H9 (cell line): ENCODE measurements at regions not wholly inside any gene's neighbourhood (a gene's known extent, or its start where the extent isn't known, plus 50 kb on each side); places are given as distances from the start of the nearest gene placed in this dataset.

ENCODE experiments used
- DNase-seq: peaks from one replicate; pipeline ENCODE4 v3.0.0-alpha.2; 2017
- H2AFZ ChIP-seq: one replicate; pipeline ENCODE4 v1.6.1; 2013; ENCODE audit warnings: mild to moderate bottlenecking, low read length, control low read depth, moderate library complexity
- H2AK5ac ChIP-seq: 2 replicates; pipeline ENCODE4 v1.6.1; 2013; ENCODE audit warnings: low read length, control low read depth, mixed read lengths; ENCODE audit not compliant: insufficient read length
- H2BK120ac ChIP-seq: one replicate; pipeline ENCODE4 v1.6.1; 2013; ENCODE audit warnings: low read depth, mild to moderate bottlenecking, low read length, control low read depth, inconsistent platforms; ENCODE audit not compliant: poor library complexity, severe bottlenecking
- H2BK12ac ChIP-seq: 2 replicates; pipeline ENCODE4 v1.6.1; 2013; ENCODE audit warnings: low read length, control low read depth, mixed read lengths, low read depth; ENCODE audit not compliant: insufficient read length
- H2BK15ac ChIP-seq: 2 replicates; pipeline ENCODE4 v1.6.1; 2013; ENCODE audit warnings: low read depth, low read length, control low read depth
- H2BK20ac ChIP-seq: one replicate; pipeline ENCODE4 v1.6.1; 2013; ENCODE audit warnings: low read depth, mild to moderate bottlenecking, low read length, control low read depth, inconsistent platforms; ENCODE audit not compliant: poor library complexity, severe bottlenecking
- H2BK5ac ChIP-seq: 2 replicates; pipeline ENCODE4 v1.6.1; 2013; ENCODE audit warnings: low read length, control low read depth, mixed read lengths; ENCODE audit not compliant: insufficient read length
- H3K14ac ChIP-seq: 2 replicates; pipeline ENCODE4 v1.6.1; 2013; ENCODE audit warnings: low read length, control low read depth; ENCODE audit not compliant: insufficient read depth
- H3K18ac ChIP-seq: 2 replicates; pipeline ENCODE4 v1.6.1; 2013; ENCODE audit warnings: low read depth, mild to moderate bottlenecking, mixed read lengths, low read length, control low read depth; ENCODE audit not compliant: insufficient read length
- H3K23ac ChIP-seq: 2 replicates; pipeline ENCODE4 v1.6.1; 2013; ENCODE audit warnings: low read length, control low read depth, mixed read lengths, low read depth; ENCODE audit not compliant: insufficient read length
- H3K23me2 ChIP-seq: 2 replicates; pipeline ENCODE4 v1.6.1; 2013; ENCODE audit warnings: low read depth, mild to moderate bottlenecking, mixed read lengths, low read length, control low read depth; ENCODE audit not compliant: insufficient read length, poor library complexity, severe bottlenecking
- H3K27ac ChIP-seq: 2 replicates; pipeline ENCODE4 v1.5.1; 2013; ENCODE audit warnings: low read length, control low read depth, mixed read lengths, low read depth; ENCODE audit not compliant: insufficient read length
- H3K27me3 ChIP-seq: 2 replicates; pipeline ENCODE4 v1.6.1; 2013; ENCODE audit warnings: low read length, control low read depth, inconsistent platforms; ENCODE audit not compliant: insufficient read depth
- H3K4ac ChIP-seq: 2 replicates; pipeline ENCODE4 v1.6.1; 2013; ENCODE audit warnings: low read depth, mild to moderate bottlenecking, control low read depth, inconsistent platforms, low read length, moderate library complexity
- H3K4me1 ChIP-seq: 2 replicates; pipeline ENCODE4 v1.6.1; 2013; ENCODE audit warnings: low read length, control low read depth, inconsistent platforms; ENCODE audit not compliant: insufficient read depth
- H3K4me2 ChIP-seq: 2 replicates; pipeline ENCODE4 v1.6.1; 2013; ENCODE audit warnings: low read length, control low read depth, mixed read lengths; ENCODE audit not compliant: insufficient read length, insufficient read depth
- H3K56ac ChIP-seq: 2 replicates; pipeline ENCODE4 v1.6.1; 2013; ENCODE audit warnings: low read depth, mild to moderate bottlenecking, mixed read lengths, low read length, control low read depth; ENCODE audit not compliant: insufficient read length
- H3K79me1 ChIP-seq: 2 replicates; pipeline ENCODE4 v1.6.1; 2013; ENCODE audit warnings: low read depth, mild to moderate bottlenecking, moderate library complexity, low read length, control low read depth, inconsistent platforms; ENCODE audit not compliant: insufficient read depth, poor library complexity, severe bottlenecking
- H3K79me2 ChIP-seq: 2 replicates; pipeline ENCODE4 v1.6.1; 2013; ENCODE audit warnings: low read length, control low read depth, inconsistent platforms; ENCODE audit not compliant: insufficient read depth
- H3K9ac ChIP-seq: 2 replicates; pipeline ENCODE4 v1.6.1; 2013; ENCODE audit warnings: low read length, control low read depth, mixed read lengths; ENCODE audit not compliant: insufficient read length; ENCODE audit errors: extremely low read depth
- H3K9me3 ChIP-seq: one replicate; pipeline ENCODE4 v1.6.1; 2013; ENCODE audit warnings: low read depth, low read length, inconsistent platforms; ENCODE audit not compliant: control insufficient read depth
- H3T11ph ChIP-seq: one replicate; pipeline ENCODE4 v1.6.1; 2013; ENCODE audit warnings: mild to moderate bottlenecking, low read length, control low read depth, inconsistent platforms
- H4K20me1 ChIP-seq: one replicate; pipeline ENCODE4 v1.6.1; 2013; ENCODE audit not compliant: control insufficient read depth, insufficient read length, insufficient read depth
- H4K5ac ChIP-seq: 2 replicates; pipeline ENCODE4 v1.6.1; 2013; ENCODE audit warnings: low read depth, mild to moderate bottlenecking, mixed read lengths, low read length, control low read depth; ENCODE audit not compliant: insufficient read length
- H4K8ac ChIP-seq: replicated peaks from 2 replicates; pipeline ENCODE4 v1.6.1; 2013; ENCODE audit warnings: low read length, control low read depth, mixed read lengths, low read depth; ENCODE audit not compliant: insufficient read length
- H4K91ac ChIP-seq: 2 replicates; pipeline ENCODE4 v1.6.1; 2013; ENCODE audit warnings: low read depth, mild to moderate bottlenecking, moderate library complexity, mixed read lengths, low read length, control low read depth; ENCODE audit not compliant: insufficient read length
- H3K27ac Mint-ChIP-seq, 3 experiments: 2 replicates in 2 of 3; 3 replicates in 1 of 3; pipeline ENCODE4 v1.8.0; 2020 to 2021; ENCODE audit warnings: mixed read lengths in 3 of 3, mild to moderate bottlenecking in 1 of 3, moderate library complexity in 1 of 3
- H3K27me3 Mint-ChIP-seq: 2 replicates; pipeline ENCODE4 v1.8.0; 2021; ENCODE audit warnings: low read depth, mild to moderate bottlenecking, moderate library complexity, mixed read lengths
- H3K36me3 Mint-ChIP-seq, 3 experiments: 2 replicates in 2 of 3; 3 replicates in 1 of 3; pipeline ENCODE4 v1.8.0; 2020 to 2021; ENCODE audit warnings: low read depth in 3 of 3, mixed read lengths in 3 of 3; ENCODE audit not compliant: insufficient read depth in 1 of 3
- H3K4me1 Mint-ChIP-seq, 2 experiments: 2 replicates each; pipeline ENCODE4 v1.8.0; 2020; ENCODE audit warnings: mixed read lengths in 2 of 2
- H3K4me3 Mint-ChIP-seq, 2 experiments: 2 replicates in 1 of 2; 3 replicates in 1 of 2; pipeline ENCODE4 v1.8.0; 2020 to 2021; ENCODE audit warnings: mild to moderate bottlenecking in 2 of 2, mixed read lengths in 2 of 2, moderate library complexity in 1 of 2
- H3K9me3 Mint-ChIP-seq, 2 experiments: 2 replicates in 1 of 2; 3 replicates in 1 of 2; pipeline ENCODE4 v1.8.0; 2020; ENCODE audit warnings: mild to moderate bottlenecking in 2 of 2, mixed read lengths in 2 of 2, moderate library complexity in 1 of 2
- CTCF ChIP-seq: fragments of 200-600 bp; sonication (generic); conservative IDR thresholded peaks from 3 replicates; pipeline ENCODE4 v1.8.0; 2021; ENCODE audit warnings: antibody characterized with exemption, mild to moderate bottlenecking
- WGBS: extraction: QIAGEN DNeasy Blood & Tissue Kit; methylation state at CpG from one replicate; pipeline ENCODE4 v1.1.7; 2013; ENCODE audit warnings: missing lambda C conversion rate, low lambda C conversion rate, mixed read lengths; ENCODE audit not compliant: insufficient read length; ENCODE audit errors: extremely low coverage; 5-methylcytosine and 5-hydroxymethylcytosine counted together

- no peak for TF ChIP-seq CTCF
- Histone ChIP-seq H4K20me1 (no peaks in the 10 kb centered on the region), H3K14ac (no peak overlapping the region), H3T11ph (no peak overlapping the region), H4K8ac (no peak overlapping the region), H4K5ac (no peak overlapping the region), H2AFZ (no peak overlapping the region), H2BK15ac (no peak overlapping the region), H3K4me2 (no peak overlapping the region), H3K27ac (no peak overlapping the region), H3K23ac (no peak overlapping the region), H2BK5ac (no peak overlapping the region), H3K18ac (no peak overlapping the region), H2AK5ac (no peak overlapping the region), H3K23me2 (no peaks in the 10 kb centered on the region), H3K56ac (no peak overlapping the region), H3K4me1 (no peaks in the 10 kb centered on the region), H3K27me3 (no peaks in the 10 kb centered on the region), H3K9ac (no peak overlapping the region), H3K4ac (no peak overlapping the region), H2BK12ac (no peak overlapping the region), H3K79me1 (no peaks in the 10 kb centered on the region), H2BK120ac (no peak overlapping the region), H4K91ac (no peak overlapping the region), H2BK20ac (no peak overlapping the region), H3K79me2 (no peaks in the 10 kb centered on the region), H3K9me3 (no peaks in the 10 kb centered on the region)
- no peaks in the 10 kb centered on the region for H3K36me3 Mint-ChIP-seq
- H3K9me3 Mint-ChIP-seq: no peaks in the 10 kb centered on the region
- H3K27ac Mint-ChIP-seq: no peak overlapping the region
- DNase-seq: no peak
- no peaks in the 10 kb centered on the region for H3K4me1 Mint-ChIP-seq
- WGBS: no CpG with 5 or more reads among the region's 1 CpG
- no peaks in the 10 kb centered on the region; the same call in 1 of the 2 replicates for H3K27me3 Mint-ChIP-seq
- H3K4me3 Mint-ChIP-seq: no peak overlapping the region
Measured at GRCh38 chr4:141447761-141448160, 188.6 kb upstream of the IL15 start.
